Frontal cortex (tissue), 3 donors: ENCODE measurements at regions not wholly inside any gene's neighbourhood (a gene's known extent, or its start where the extent isn't known, plus 50 kb on each side); places are given as distances from the start of the nearest gene placed in this dataset.
"Not testable (repeated sequence)": the region's sequence is repeated elsewhere in the genome, so short reads cannot be mapped to it uniquely, and the experiment has no call there.

ENCODE experiments used
- DNase-seq, 2 donors: peaks; one replicate each; pipeline ENCODE4 v3.0.0; 2012; ENCODE audit warnings: low spot score in 2 of 2
- FAIRE-seq: peaks from 2 replicates; lab custom pipeline; 2012; peaks lifted over from hg19 to GRCh38; lab: Jason Lieb, UNC
- donor health status: control.
- donor health status: control.
- donor health status: control.

DNA sequence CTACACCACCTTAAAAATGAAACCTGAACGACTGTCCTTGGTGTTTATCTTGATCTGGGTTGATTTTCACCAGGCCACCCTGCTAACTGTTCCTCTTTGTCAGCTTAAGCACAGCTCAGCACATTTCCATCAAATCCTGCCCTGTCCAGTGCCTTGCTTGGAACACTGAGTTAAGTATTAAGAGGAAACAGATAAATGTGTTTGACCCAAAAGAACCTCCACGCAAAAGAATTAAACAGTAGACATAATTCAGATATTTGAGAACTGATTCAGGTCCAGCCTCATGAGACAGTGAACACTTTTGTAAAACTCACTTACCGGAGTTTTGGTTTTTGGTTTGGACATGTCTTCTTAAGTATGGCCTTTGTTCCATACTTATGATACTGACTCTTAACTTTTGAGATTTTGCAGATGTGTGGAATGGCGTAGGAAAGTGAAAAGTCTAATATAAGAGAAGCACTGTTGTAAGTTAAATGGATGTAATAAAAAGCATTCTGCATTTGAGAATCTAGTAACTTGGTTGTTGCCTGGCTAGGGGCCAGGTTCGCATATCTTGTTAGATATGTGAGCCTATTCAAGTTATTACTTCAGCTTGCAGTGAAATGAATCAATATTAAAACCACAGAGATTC, 88.9 kb upstream of the SERPINE2 start:
- DNase-seq: no peak
- no peak for FAIRE-seq

DNA sequence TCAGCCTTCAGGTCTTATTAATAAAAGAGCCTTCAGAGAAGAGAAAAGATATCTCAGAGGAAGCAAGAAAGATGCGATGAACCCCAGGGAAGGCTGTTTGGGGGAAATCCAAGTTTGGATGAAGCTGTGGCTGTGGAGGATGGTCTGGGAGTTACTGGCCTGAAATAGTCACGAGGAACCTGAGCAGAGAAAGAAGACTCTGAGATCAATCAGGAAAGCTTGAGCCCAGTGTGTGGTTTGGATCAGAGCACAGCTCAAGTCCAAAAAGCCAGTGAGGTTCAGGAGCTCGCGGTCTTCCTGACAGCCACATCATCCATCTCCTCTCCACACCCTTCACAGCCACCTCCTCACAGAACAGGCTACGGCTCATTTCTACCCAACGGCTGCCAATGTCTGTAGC, 87.4 kb upstream of the SERPINE2 start:
- no peak for FAIRE-seq
- no peak for DNase-seq

- FAIRE-seq (no peak), DNase-seq (no peak)
Observed at GRCh38 chr2:224126003-224126402, 86.9 kb upstream of the SERPINE2 start.

- no peak for FAIRE-seq
- DNase-seq: no peak
Observed at GRCh38 chr2:224122542-224122941, 83.5 kb upstream of the SERPINE2 start.

- FAIRE-seq (no peak), DNase-seq (no peak)
Observed at GRCh38 chr2:224121406-224122067, 82.5 kb upstream of the SERPINE2 start.

- peak; percentile 45 for FAIRE-seq
- no peak for DNase-seq
Observed at GRCh38 chr2:224120986-224121385, 81.9 kb upstream of the SERPINE2 start.

- FAIRE-seq, DNase-seq: not testable (repeated sequence)
Observed at GRCh38 chr2:224119846-224120245, 80.8 kb upstream of the SERPINE2 start.

- FAIRE-seq: no peak
- DNase-seq: no peak
Observed at GRCh38 chr2:224114428-224114827, 75.3 kb upstream of the SERPINE2 start.

GRCh38 chr2:224113930-224114329, 74.8 kb upstream of the SERPINE2 start:
- not testable (repeated sequence) for DNase-seq, FAIRE-seq

GRCh38 chr2:224111576-224111975, 72.5 kb upstream of the SERPINE2 start:
- FAIRE-seq (no peak), DNase-seq (no peak)

DNA sequence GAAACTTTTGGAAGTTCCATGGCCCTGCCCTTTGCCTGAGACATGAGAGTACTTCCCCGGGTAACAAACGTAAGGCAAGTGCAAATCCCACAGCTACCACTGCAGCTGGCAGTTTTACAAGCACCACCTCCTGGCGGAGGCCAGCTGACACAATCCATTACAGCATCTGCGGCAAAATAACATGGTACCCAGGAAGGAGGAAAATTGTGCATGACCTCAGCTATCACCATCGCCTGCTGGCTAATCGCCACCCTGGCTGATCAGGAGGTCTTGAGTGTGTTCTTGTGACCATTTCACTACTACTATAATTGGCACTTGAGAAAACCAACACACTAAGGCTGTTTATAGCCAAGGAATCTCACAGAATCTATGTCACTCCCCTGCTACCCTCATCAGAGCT, 71.7 kb upstream of the SERPINE2 start:
- FAIRE-seq: no peak

GRCh38 chr2:224109751-224110150, 70.7 kb upstream of the SERPINE2 start:
- no peak for FAIRE-seq
- no peak for DNase-seq

More for the DNA sequence above, 71.7 kb upstream of the SERPINE2 start:
- DNase-seq: no peak

- DNase-seq (no peak), FAIRE-seq (no peak)
Observed at GRCh38 chr2:224106794-224107193, 67.7 kb upstream of the SERPINE2 start.

GRCh38 chr2:224104668-224105386, 65.7 kb upstream of the SERPINE2 start:
- FAIRE-seq: no peak
- DNase-seq: no peak

DNA sequence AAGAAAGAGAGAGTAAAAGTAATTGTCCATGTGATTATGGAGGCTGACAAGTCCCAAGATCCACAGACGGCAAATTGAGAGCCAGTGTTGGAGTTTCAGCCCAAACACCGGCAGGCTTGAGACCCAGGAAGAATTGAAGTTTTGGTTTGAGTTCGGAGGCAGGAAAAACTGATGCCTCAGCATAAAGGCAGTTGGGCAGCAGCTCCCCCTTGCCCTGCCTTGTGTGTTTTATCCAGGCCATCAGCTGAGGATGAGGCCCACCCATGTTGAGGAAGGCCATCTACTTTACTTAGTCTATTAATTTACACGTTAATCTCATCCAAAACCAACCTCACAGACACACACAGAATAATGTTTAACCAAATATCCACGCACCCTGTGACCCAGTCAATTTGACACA, 64.6 kb upstream of the SERPINE2 start:
- FAIRE-seq (no peak), DNase-seq (no peak)

DNA sequence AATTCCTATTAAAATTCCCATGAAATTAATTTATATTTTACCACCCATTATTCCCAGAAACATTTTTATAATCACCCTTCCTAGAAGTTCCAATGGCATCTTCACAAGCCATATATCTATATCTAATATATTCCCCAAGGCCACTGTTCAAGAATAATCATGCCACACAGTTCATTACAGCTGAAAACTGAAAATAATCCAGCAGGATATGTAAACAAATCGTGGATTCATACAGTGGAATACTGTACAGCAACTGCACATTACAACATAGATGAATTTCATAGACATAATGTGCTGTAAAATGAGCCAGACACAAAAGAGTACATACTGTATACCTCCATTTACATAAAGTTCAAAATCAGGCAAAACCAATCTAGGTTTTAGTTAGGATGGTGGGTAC, 63.9 kb upstream of the SERPINE2 start:
- FAIRE-seq (no peak), DNase-seq (no peak)

- FAIRE-seq: no peak
- no peak for DNase-seq
Observed at GRCh38 chr2:224101820-224102630, 62.9 kb upstream of the SERPINE2 start.

DNA sequence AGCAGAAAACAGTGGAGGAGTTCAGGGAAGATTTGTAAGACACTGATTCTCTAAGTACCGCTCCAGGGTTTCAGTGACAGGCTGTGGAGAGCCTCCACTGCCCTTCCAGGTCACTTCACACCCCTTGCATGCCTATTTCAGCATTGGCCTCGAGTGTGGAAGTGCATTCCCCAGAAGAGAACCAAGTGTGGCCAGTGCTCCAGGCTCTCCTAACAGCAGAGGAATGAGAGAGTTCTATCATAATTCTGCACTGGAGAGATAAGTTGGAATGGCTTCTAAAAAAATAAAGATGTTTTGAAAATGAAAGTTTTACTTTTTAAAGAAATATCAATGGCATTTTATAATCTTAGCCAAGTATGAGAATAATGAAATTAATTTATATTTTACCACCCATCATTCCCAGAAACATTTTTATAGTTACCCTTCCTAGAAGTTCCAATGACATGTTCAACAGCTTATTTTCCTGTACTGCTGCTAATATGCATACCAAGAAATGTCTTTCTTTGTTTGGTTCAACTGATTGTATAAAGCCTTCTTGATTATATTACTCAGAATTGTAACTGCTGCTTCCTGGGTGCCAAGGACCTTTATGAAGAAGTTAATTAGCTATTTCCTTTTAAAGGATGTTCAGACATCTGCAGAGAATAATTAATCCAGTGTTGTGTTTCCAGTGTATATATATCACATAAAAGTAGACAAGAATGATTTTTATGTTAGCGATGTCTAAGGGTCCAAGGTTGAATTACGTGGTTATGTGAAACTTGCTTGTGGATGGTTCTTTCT, 61.0 kb upstream of the SERPINE2 start:
- no peak for FAIRE-seq

GRCh38 chr2:224098481-224099230, 59.6 kb upstream of the SERPINE2 start:
- DNase-seq: no peak
- FAIRE-seq: no peak

More for the DNA sequence above, 61.0 kb upstream of the SERPINE2 start:
- no peak for DNase-seq
